ENCODE measurements at regions not wholly inside any gene's neighbourhood (a gene's known extent, or its start where the extent isn't known, plus 50 kb on each side); places are given as distances from the start of the nearest gene placed in this dataset.

DNA sequence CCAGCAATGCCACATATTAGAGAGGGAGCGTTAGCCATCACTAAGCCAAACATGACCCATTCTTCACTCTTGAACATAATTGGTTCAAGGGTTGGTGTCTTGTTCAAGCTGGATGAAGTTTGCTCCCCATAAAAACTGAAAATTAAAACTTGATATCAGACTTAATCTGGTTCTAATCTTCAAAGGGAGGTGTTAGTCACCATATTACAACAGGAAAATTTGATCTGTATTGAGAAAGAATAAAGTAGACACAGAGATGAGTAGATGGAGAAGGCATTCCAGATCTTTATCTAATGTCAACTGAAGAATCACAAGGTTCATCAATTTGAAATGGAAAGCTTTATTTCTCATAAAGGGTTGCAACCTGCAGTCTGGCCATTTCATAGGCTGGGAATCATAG, 972.8 kb downstream of the HACE1 start:
- Histone ChIP-seq H3K4me3 (ENCODE audit: low read length) (no peak overlapping the region), H3K9me3 (ENCODE audit: control insufficient read depth, insufficient read depth, low read length) (no peaks in the 10 kb centered on the region), H3K4me1 (ENCODE audit: control insufficient read depth, insufficient read depth, low read length) (no peaks in the 10 kb centered on the region), H3K27ac (ENCODE audit: low read length) (no peak overlapping the region), H3K27me3 (ENCODE audit: control insufficient read depth, insufficient read depth, low read length) (no peaks in the 10 kb centered on the region), H3K36me3 (ENCODE audit: control insufficient read depth, insufficient read depth, low read length) (no peaks in the 10 kb centered on the region)
- DNase-seq (ENCODE audit: low read depth, low spot score): no peak
- no CpG with 5 or more reads among the region's 1 CpG for WGBS (ENCODE audit: insufficient coverage, insufficient read length)

DNA sequence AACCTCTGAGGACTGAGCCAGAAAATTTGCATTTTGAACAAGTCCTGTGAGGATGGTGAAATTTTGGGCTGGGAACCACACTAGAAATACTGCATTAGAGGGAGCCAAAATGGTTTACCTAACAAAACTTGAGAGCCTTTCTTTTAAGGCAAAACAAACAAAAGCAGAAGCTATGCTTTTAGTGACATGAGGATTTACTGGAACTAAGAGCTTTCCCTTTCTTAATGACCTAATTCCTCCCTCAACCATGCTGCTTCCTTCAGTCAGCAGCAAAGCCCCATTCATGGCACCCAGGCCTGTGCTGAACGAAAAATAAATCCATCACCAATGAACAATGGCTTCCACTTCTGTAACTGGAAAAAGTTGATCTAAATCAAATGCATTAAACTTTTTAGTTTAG, 974.3 kb downstream of the HACE1 start:
- WGBS (ENCODE audit: insufficient coverage, insufficient read length): no CpG with 5 or more reads among the region's 1 CpG
- no peaks in the 10 kb centered on the region for H3K36me3 ChIP-seq (ENCODE audit: control insufficient read depth, insufficient read depth, low read length)
- DNase-seq (ENCODE audit: low read depth, low spot score): no peak
- no peaks in the 10 kb centered on the region for H3K27me3 ChIP-seq (ENCODE audit: control insufficient read depth, insufficient read depth, low read length)
- H3K4me1 ChIP-seq (ENCODE audit: control insufficient read depth, insufficient read depth, low read length): no peaks in the 10 kb centered on the region
- H3K4me3 ChIP-seq (ENCODE audit: low read length): no peak overlapping the region
- no peaks in the 10 kb centered on the region for H3K9me3 ChIP-seq (ENCODE audit: control insufficient read depth, insufficient read depth, low read length)
- H3K27ac ChIP-seq (ENCODE audit: low read length): no peak overlapping the region

DNA sequence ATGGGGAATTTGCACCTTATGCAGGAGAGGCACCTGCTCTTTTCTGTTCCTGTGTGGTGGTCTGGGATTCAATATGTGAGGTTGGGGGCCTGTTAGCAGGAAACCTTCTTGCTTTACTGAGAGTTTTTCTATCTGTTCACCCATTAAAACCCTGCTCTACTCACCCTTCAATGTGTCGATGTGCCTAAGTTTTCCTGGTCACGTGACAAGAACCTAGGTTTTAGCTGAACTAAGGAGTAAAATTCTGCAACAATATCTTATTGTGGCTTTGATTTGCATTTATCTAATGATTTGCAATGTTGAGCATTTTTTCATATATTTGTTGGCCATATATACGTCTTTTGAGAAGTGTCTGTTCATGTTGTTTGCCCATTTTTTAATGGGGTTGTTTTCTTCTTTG, 979.9 kb downstream of the HACE1 start:
- H3K9me3 ChIP-seq (ENCODE audit: control insufficient read depth, insufficient read depth, low read length): no peaks in the 10 kb centered on the region
- no peak overlapping the region for H3K4me3 ChIP-seq (ENCODE audit: low read length)
- no peaks in the 10 kb centered on the region for H3K27me3 ChIP-seq (ENCODE audit: control insufficient read depth, insufficient read depth, low read length)
- WGBS (ENCODE audit: insufficient coverage, insufficient read length): no CpG with 5 or more reads among the region's 3 CpGs
- DNase-seq (ENCODE audit: low read depth, low spot score): no peak
- H3K27ac ChIP-seq (ENCODE audit: low read length): no peak overlapping the region
- H3K4me1 ChIP-seq (ENCODE audit: control insufficient read depth, insufficient read depth, low read length): no peaks in the 10 kb centered on the region
- H3K36me3 ChIP-seq (ENCODE audit: control insufficient read depth, insufficient read depth, low read length): no peaks in the 10 kb centered on the region

DNA sequence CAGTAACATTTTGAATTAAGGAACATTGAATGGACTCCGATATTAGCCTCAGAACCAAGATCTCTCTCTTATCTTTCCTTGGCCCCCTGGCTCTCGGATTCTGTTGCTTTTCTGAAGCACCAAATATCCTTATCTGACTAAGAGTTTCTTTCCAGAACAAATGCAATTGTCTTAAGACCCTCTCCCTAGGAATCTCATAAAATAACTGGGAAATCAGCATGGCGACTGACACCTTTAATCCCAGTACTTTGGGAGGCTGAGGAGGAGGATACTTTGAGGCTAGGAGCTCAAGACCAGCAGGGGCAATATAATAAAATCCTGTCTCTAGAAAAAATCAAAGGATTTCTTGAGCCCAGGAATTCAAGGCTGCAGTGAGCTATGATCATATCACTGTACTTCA, 984.5 kb downstream of the HACE1 start:
- H3K36me3 ChIP-seq (ENCODE audit: control insufficient read depth, insufficient read depth, low read length): no peaks in the 10 kb centered on the region
- no peak overlapping the region for H3K4me3 ChIP-seq (ENCODE audit: low read length)
- H3K4me1 ChIP-seq (ENCODE audit: control insufficient read depth, insufficient read depth, low read length): 0 out of 2 replicates have a peak, but pooled peaks cover 1% of the 10 kb centered on the region
- no peaks in the 10 kb centered on the region for H3K27me3 ChIP-seq (ENCODE audit: control insufficient read depth, insufficient read depth, low read length)
- no CpG with 5 or more reads among the region's 3 CpGs for WGBS (ENCODE audit: insufficient coverage, insufficient read length)
- H3K9me3 ChIP-seq (ENCODE audit: control insufficient read depth, insufficient read depth, low read length): no peaks in the 10 kb centered on the region
- H3K27ac ChIP-seq (ENCODE audit: low read length): no peak overlapping the region
- DNase-seq (ENCODE audit: low read depth, low spot score): no peak

DNA sequence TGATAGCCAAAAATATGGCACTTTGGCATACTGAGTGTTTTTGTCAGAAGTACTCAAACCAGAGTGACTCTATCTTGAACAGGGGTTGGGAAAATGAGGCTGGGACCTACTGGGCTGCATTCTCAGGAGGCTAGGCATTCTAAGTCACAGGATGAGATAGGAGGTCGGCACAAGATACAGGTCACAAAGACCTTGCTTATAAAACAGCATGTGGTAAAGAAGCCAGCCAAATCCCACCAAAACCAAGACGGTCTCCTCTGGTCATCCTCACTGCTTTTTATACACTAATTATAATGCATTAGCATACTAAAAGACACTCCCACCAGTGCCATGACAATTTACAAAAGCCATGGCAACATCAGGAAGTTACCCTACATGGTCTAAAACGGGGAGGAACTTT, 985.1 kb downstream of the HACE1 start:
- H3K9me3 ChIP-seq (ENCODE audit: control insufficient read depth, insufficient read depth, low read length): no peaks in the 10 kb centered on the region
- no peak overlapping the region for H3K27ac ChIP-seq (ENCODE audit: low read length)
- H3K4me1 ChIP-seq (ENCODE audit: control insufficient read depth, insufficient read depth, low read length): 0 out of 2 replicates have a peak, but pooled peaks cover 1% of the 10 kb centered on the region
- no peak for DNase-seq (ENCODE audit: low read depth, low spot score)
- no peaks in the 10 kb centered on the region for H3K36me3 ChIP-seq (ENCODE audit: control insufficient read depth, insufficient read depth, low read length)
- no peak overlapping the region for H3K4me3 ChIP-seq (ENCODE audit: low read length)
- no CpG with 5 or more reads among the region's 3 CpGs for WGBS (ENCODE audit: insufficient coverage, insufficient read length)
- H3K27me3 ChIP-seq (ENCODE audit: control insufficient read depth, insufficient read depth, low read length): no peaks in the 10 kb centered on the region

DNA sequence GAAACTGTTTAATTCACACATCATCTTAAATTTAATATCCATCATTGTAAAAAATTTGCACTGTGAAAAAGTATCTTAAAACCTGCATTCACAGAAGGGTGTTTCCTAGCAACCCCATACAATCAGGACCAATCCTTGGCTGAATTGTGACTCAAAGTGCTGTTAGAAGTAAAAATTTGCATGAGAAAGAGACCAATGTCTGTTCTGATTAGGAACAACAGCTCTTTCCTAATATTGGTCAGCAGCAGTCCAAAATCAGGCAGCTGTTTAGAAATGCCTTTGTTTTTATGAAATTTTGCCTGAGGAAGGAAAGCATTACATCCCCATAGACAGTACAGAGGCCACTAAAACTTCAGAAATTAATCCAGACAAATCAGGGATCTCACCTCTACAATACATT, 987.0 kb downstream of the HACE1 start:
- no peaks in the 10 kb centered on the region for H3K27me3 ChIP-seq (ENCODE audit: control insufficient read depth, insufficient read depth, low read length)
- H3K4me3 ChIP-seq (ENCODE audit: low read length): no peak overlapping the region
- H3K36me3 ChIP-seq (ENCODE audit: control insufficient read depth, insufficient read depth, low read length): no peaks in the 10 kb centered on the region
- 0 out of 2 replicates have a peak, but pooled peaks cover 1% of the 10 kb centered on the region for H3K4me1 ChIP-seq (ENCODE audit: control insufficient read depth, insufficient read depth, low read length)
- no peaks in the 10 kb centered on the region for H3K9me3 ChIP-seq (ENCODE audit: control insufficient read depth, insufficient read depth, low read length)
- no peak overlapping the region for H3K27ac ChIP-seq (ENCODE audit: low read length)
- no peak for DNase-seq (ENCODE audit: low read depth, low spot score)

DNA sequence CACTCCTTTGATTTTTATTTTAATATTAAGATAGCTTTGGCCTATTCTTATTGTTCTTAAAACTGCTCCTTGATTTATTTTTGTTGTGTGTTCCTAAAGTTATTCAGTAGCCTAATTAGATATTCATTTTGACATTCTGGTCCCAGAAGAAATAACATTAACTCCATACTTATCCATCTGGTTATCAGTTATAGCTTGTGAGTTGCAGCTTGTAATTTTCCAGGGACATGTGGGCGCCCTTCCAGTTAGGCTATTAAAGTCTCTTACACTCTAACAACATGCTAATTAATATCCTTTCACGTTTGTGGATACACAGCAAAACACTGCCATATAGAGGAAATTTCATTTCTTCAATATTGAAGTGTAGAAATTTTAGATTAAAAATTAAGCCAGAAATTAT, 987.5 kb downstream of the HACE1 start:
- no peaks in the 10 kb centered on the region for H3K9me3 ChIP-seq (ENCODE audit: control insufficient read depth, insufficient read depth, low read length)
- no peak for DNase-seq (ENCODE audit: low read depth, low spot score)
- H3K36me3 ChIP-seq (ENCODE audit: control insufficient read depth, insufficient read depth, low read length): no peaks in the 10 kb centered on the region
- 0 out of 2 replicates have a peak, but pooled peaks cover 1% of the 10 kb centered on the region for H3K4me1 ChIP-seq (ENCODE audit: control insufficient read depth, insufficient read depth, low read length)
- H3K27ac ChIP-seq (ENCODE audit: low read length): no peak overlapping the region
- no CpG with 5 or more reads among the region's 2 CpGs for WGBS (ENCODE audit: insufficient coverage, insufficient read length)
- no peaks in the 10 kb centered on the region for H3K27me3 ChIP-seq (ENCODE audit: control insufficient read depth, insufficient read depth, low read length)
- no peak overlapping the region for H3K4me3 ChIP-seq (ENCODE audit: low read length)

DNA sequence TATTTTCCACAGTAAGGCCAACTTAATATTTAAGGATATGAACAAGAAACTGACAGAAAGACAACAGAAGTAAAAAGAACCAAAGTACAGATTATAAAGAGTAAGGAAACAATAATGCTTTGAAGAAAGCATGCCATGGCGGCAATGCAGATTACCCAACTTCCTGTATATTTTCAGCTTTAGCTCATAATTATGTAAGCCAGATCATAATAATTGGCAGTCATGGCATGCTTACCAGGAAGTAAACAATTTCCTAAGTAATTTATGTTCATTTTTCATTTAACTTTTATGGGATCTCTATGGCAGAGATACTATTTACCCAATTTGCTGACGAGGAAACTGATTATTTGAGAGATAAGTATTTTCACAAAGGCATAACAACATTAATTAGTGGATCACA, 988.7 kb downstream of the HACE1 start:
- Histone ChIP-seq H3K9me3 (ENCODE audit: control insufficient read depth, insufficient read depth, low read length) (no peaks in the 10 kb centered on the region), H3K27ac (ENCODE audit: low read length) (no peak overlapping the region), H3K27me3 (ENCODE audit: control insufficient read depth, insufficient read depth, low read length) (no peaks in the 10 kb centered on the region), H3K36me3 (ENCODE audit: control insufficient read depth, insufficient read depth, low read length) (no peaks in the 10 kb centered on the region), H3K4me1 (ENCODE audit: control insufficient read depth, insufficient read depth, low read length) (0 out of 2 replicates have a peak, but pooled peaks cover 1% of the 10 kb centered on the region), H3K4me3 (ENCODE audit: low read length) (no peak overlapping the region)
- no peak for DNase-seq (ENCODE audit: low read depth, low spot score)
- WGBS (ENCODE audit: insufficient coverage, insufficient read length): no CpG with 5 or more reads among the region's 2 CpGs

DNA sequence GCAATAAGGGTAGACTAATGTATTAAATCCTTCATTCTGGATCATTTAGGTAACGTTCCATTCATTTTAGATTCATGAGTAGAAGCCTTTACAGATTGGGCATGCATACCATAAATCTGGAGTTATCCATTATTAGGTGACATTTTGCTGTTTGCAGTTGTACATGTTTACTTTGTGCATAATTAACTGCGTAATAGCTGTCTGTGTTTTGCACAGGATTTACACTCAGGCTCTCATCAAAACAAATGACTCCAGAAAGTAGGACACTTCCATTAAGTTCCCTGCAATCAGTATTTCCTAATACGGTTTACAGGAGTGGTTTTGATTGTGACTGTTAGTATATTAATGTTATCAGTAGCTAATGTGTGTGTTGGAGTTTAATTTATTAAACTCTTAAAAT, 997.4 kb downstream of the HACE1 start:
- Histone ChIP-seq H3K4me1 (ENCODE audit: control insufficient read depth, insufficient read depth, low read length) (no peaks in the 10 kb centered on the region), H3K9me3 (ENCODE audit: control insufficient read depth, insufficient read depth, low read length) (no peaks in the 10 kb centered on the region), H3K36me3 (ENCODE audit: control insufficient read depth, insufficient read depth, low read length) (no peaks in the 10 kb centered on the region), H3K27me3 (ENCODE audit: control insufficient read depth, insufficient read depth, low read length) (no peaks in the 10 kb centered on the region), H3K4me3 (ENCODE audit: low read length) (no peak overlapping the region), H3K27ac (ENCODE audit: low read length) (no peak overlapping the region)
- no peak for DNase-seq (ENCODE audit: low read depth, low spot score)
- WGBS (ENCODE audit: insufficient coverage, insufficient read length): no CpG with 5 or more reads among the region's 3 CpGs

DNA sequence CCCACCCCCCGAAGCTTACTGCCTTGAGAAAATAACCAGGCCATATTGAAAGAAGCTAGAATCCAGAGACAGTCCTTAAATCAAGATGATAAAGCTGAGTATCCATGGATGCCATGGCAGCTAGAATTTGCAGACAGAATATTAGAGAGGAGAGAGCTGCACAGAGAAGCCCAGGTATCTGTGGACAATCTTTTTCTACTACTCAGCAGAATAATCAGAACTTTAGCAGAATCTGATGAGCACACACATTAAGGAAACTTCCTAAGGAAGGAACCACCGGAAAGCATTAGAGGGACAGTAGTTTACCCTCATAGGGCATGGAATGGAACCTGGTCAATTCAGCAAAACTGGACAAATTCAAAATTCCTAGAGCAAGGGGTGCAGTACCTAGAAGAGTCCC, 1001.7 kb downstream of the HACE1 start:
- no CpG with 5 or more reads among the region's 2 CpGs for WGBS (ENCODE audit: insufficient coverage, insufficient read length)

DNA sequence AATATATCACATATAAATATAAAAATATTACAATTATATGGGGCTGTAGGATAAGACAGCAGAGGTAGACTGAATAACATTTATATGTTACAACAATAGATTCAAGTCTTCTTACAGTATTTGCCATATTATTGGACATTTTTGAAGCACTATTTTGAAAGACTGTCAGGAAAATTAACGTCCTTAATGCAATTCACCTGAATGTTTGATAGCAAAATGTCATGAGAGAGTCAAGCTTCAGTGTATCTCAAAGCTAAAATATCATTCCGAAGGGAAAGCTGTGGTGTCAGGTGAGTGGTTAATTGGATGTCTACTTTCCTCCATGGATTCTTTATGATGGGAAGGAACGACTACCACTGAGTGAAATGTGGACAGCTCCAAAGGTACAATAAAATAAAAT, 1004.0 kb downstream of the HACE1 start:
- no CpG with 5 or more reads among the region's 3 CpGs for WGBS (ENCODE audit: insufficient coverage, insufficient read length)
- no peak overlapping the region for H3K4me3 ChIP-seq (ENCODE audit: low read length)
- H3K4me1 ChIP-seq (ENCODE audit: control insufficient read depth, insufficient read depth, low read length): no peaks in the 10 kb centered on the region
- H3K27me3 ChIP-seq (ENCODE audit: control insufficient read depth, insufficient read depth, low read length): no peaks in the 10 kb centered on the region
- H3K36me3 ChIP-seq (ENCODE audit: control insufficient read depth, insufficient read depth, low read length): no peaks in the 10 kb centered on the region
- no peak for DNase-seq (ENCODE audit: low read depth, low spot score)
- no peaks in the 10 kb centered on the region for H3K9me3 ChIP-seq (ENCODE audit: control insufficient read depth, insufficient read depth, low read length)
- H3K27ac ChIP-seq (ENCODE audit: low read length): no peak overlapping the region

More for the DNA sequence above, 1001.7 kb downstream of the HACE1 start:
- no peak for DNase-seq (ENCODE audit: low read depth, low spot score)
- no peaks in the 10 kb centered on the region for H3K4me1 ChIP-seq (ENCODE audit: control insufficient read depth, insufficient read depth, low read length)
- no peaks in the 10 kb centered on the region for H3K9me3 ChIP-seq (ENCODE audit: control insufficient read depth, insufficient read depth, low read length)
- no peaks in the 10 kb centered on the region for H3K36me3 ChIP-seq (ENCODE audit: control insufficient read depth, insufficient read depth, low read length)
- no peaks in the 10 kb centered on the region for H3K27me3 ChIP-seq (ENCODE audit: control insufficient read depth, insufficient read depth, low read length)
- H3K27ac ChIP-seq (ENCODE audit: low read length): no peak overlapping the region
- no peak overlapping the region for H3K4me3 ChIP-seq (ENCODE audit: low read length)

Measured in iPS DF 6.9 (cell line).